H9 (cell line): ENCODE measurements at regions not wholly inside any gene's neighbourhood (a gene's known extent, or its start where the extent isn't known, plus 50 kb on each side); places are given as distances from the start of the nearest gene placed in this dataset.

Source experiments
- DNase-seq: peaks from one replicate; pipeline ENCODE4 v3.0.0-alpha.2; 2017
- H2AFZ ChIP-seq: one replicate; pipeline ENCODE4 v1.6.1; 2013; ENCODE audit warnings: mild to moderate bottlenecking, low read length, control low read depth, moderate library complexity
- H2AK5ac ChIP-seq: 2 replicates; pipeline ENCODE4 v1.6.1; 2013; ENCODE audit warnings: low read length, control low read depth, mixed read lengths; ENCODE audit not compliant: insufficient read length
- H2BK120ac ChIP-seq: one replicate; pipeline ENCODE4 v1.6.1; 2013; ENCODE audit warnings: low read depth, mild to moderate bottlenecking, low read length, control low read depth, inconsistent platforms; ENCODE audit not compliant: poor library complexity, severe bottlenecking
- H2BK12ac ChIP-seq: 2 replicates; pipeline ENCODE4 v1.6.1; 2013; ENCODE audit warnings: low read length, control low read depth, mixed read lengths, low read depth; ENCODE audit not compliant: insufficient read length
- H2BK15ac ChIP-seq: 2 replicates; pipeline ENCODE4 v1.6.1; 2013; ENCODE audit warnings: low read depth, low read length, control low read depth
- H2BK20ac ChIP-seq: one replicate; pipeline ENCODE4 v1.6.1; 2013; ENCODE audit warnings: low read depth, mild to moderate bottlenecking, low read length, control low read depth, inconsistent platforms; ENCODE audit not compliant: poor library complexity, severe bottlenecking
- H2BK5ac ChIP-seq: 2 replicates; pipeline ENCODE4 v1.6.1; 2013; ENCODE audit warnings: low read length, control low read depth, mixed read lengths; ENCODE audit not compliant: insufficient read length
- H3K14ac ChIP-seq: 2 replicates; pipeline ENCODE4 v1.6.1; 2013; ENCODE audit warnings: low read length, control low read depth; ENCODE audit not compliant: insufficient read depth
- H3K18ac ChIP-seq: 2 replicates; pipeline ENCODE4 v1.6.1; 2013; ENCODE audit warnings: low read depth, mild to moderate bottlenecking, mixed read lengths, low read length, control low read depth; ENCODE audit not compliant: insufficient read length
- H3K23ac ChIP-seq: 2 replicates; pipeline ENCODE4 v1.6.1; 2013; ENCODE audit warnings: low read length, control low read depth, mixed read lengths, low read depth; ENCODE audit not compliant: insufficient read length
- H3K23me2 ChIP-seq: 2 replicates; pipeline ENCODE4 v1.6.1; 2013; ENCODE audit warnings: low read depth, mild to moderate bottlenecking, mixed read lengths, low read length, control low read depth; ENCODE audit not compliant: insufficient read length, poor library complexity, severe bottlenecking
- H3K27ac ChIP-seq: 2 replicates; pipeline ENCODE4 v1.5.1; 2013; ENCODE audit warnings: low read length, control low read depth, mixed read lengths, low read depth; ENCODE audit not compliant: insufficient read length
- H3K27me3 ChIP-seq: 2 replicates; pipeline ENCODE4 v1.6.1; 2013; ENCODE audit warnings: low read length, control low read depth, inconsistent platforms; ENCODE audit not compliant: insufficient read depth
- H3K4ac ChIP-seq: 2 replicates; pipeline ENCODE4 v1.6.1; 2013; ENCODE audit warnings: low read depth, mild to moderate bottlenecking, control low read depth, inconsistent platforms, low read length, moderate library complexity
- H3K4me1 ChIP-seq: 2 replicates; pipeline ENCODE4 v1.6.1; 2013; ENCODE audit warnings: low read length, control low read depth, inconsistent platforms; ENCODE audit not compliant: insufficient read depth
- H3K4me2 ChIP-seq: 2 replicates; pipeline ENCODE4 v1.6.1; 2013; ENCODE audit warnings: low read length, control low read depth, mixed read lengths; ENCODE audit not compliant: insufficient read length, insufficient read depth
- H3K56ac ChIP-seq: 2 replicates; pipeline ENCODE4 v1.6.1; 2013; ENCODE audit warnings: low read depth, mild to moderate bottlenecking, mixed read lengths, low read length, control low read depth; ENCODE audit not compliant: insufficient read length
- H3K79me1 ChIP-seq: 2 replicates; pipeline ENCODE4 v1.6.1; 2013; ENCODE audit warnings: low read depth, mild to moderate bottlenecking, moderate library complexity, low read length, control low read depth, inconsistent platforms; ENCODE audit not compliant: insufficient read depth, poor library complexity, severe bottlenecking
- H3K79me2 ChIP-seq: 2 replicates; pipeline ENCODE4 v1.6.1; 2013; ENCODE audit warnings: low read length, control low read depth, inconsistent platforms; ENCODE audit not compliant: insufficient read depth
- H3K9ac ChIP-seq: 2 replicates; pipeline ENCODE4 v1.6.1; 2013; ENCODE audit warnings: low read length, control low read depth, mixed read lengths; ENCODE audit not compliant: insufficient read length; ENCODE audit errors: extremely low read depth
- H3K9me3 ChIP-seq: one replicate; pipeline ENCODE4 v1.6.1; 2013; ENCODE audit warnings: low read depth, low read length, inconsistent platforms; ENCODE audit not compliant: control insufficient read depth
- H3T11ph ChIP-seq: one replicate; pipeline ENCODE4 v1.6.1; 2013; ENCODE audit warnings: mild to moderate bottlenecking, low read length, control low read depth, inconsistent platforms
- H4K20me1 ChIP-seq: one replicate; pipeline ENCODE4 v1.6.1; 2013; ENCODE audit not compliant: control insufficient read depth, insufficient read length, insufficient read depth
- H4K5ac ChIP-seq: 2 replicates; pipeline ENCODE4 v1.6.1; 2013; ENCODE audit warnings: low read depth, mild to moderate bottlenecking, mixed read lengths, low read length, control low read depth; ENCODE audit not compliant: insufficient read length
- H4K8ac ChIP-seq: replicated peaks from 2 replicates; pipeline ENCODE4 v1.6.1; 2013; ENCODE audit warnings: low read length, control low read depth, mixed read lengths, low read depth; ENCODE audit not compliant: insufficient read length
- H4K91ac ChIP-seq: 2 replicates; pipeline ENCODE4 v1.6.1; 2013; ENCODE audit warnings: low read depth, mild to moderate bottlenecking, moderate library complexity, mixed read lengths, low read length, control low read depth; ENCODE audit not compliant: insufficient read length
- H3K27ac Mint-ChIP-seq, 3 experiments: 2 replicates in 2 of 3; 3 replicates in 1 of 3; pipeline ENCODE4 v1.8.0; 2020 to 2021; ENCODE audit warnings: mixed read lengths in 3 of 3, mild to moderate bottlenecking in 1 of 3, moderate library complexity in 1 of 3
- H3K27me3 Mint-ChIP-seq: 2 replicates; pipeline ENCODE4 v1.8.0; 2021; ENCODE audit warnings: low read depth, mild to moderate bottlenecking, moderate library complexity, mixed read lengths
- H3K36me3 Mint-ChIP-seq, 3 experiments: 2 replicates in 2 of 3; 3 replicates in 1 of 3; pipeline ENCODE4 v1.8.0; 2020 to 2021; ENCODE audit warnings: low read depth in 3 of 3, mixed read lengths in 3 of 3; ENCODE audit not compliant: insufficient read depth in 1 of 3
- H3K4me1 Mint-ChIP-seq, 2 experiments: 2 replicates each; pipeline ENCODE4 v1.8.0; 2020; ENCODE audit warnings: mixed read lengths in 2 of 2
- H3K4me3 Mint-ChIP-seq, 2 experiments: 2 replicates in 1 of 2; 3 replicates in 1 of 2; pipeline ENCODE4 v1.8.0; 2020 to 2021; ENCODE audit warnings: mild to moderate bottlenecking in 2 of 2, mixed read lengths in 2 of 2, moderate library complexity in 1 of 2
- H3K9me3 Mint-ChIP-seq, 2 experiments: 2 replicates in 1 of 2; 3 replicates in 1 of 2; pipeline ENCODE4 v1.8.0; 2020; ENCODE audit warnings: mild to moderate bottlenecking in 2 of 2, mixed read lengths in 2 of 2, moderate library complexity in 1 of 2
- WGBS: extraction: QIAGEN DNeasy Blood & Tissue Kit; methylation state at CpG from one replicate; pipeline ENCODE4 v1.1.7; 2013; ENCODE audit warnings: missing lambda C conversion rate, low lambda C conversion rate, mixed read lengths; ENCODE audit not compliant: insufficient read length; ENCODE audit errors: extremely low coverage; 5-methylcytosine and 5-hydroxymethylcytosine counted together
- TF ChIP-seq, protein P1 (sequence below): fragments of 200-600 bp; sonication (generic); conservative IDR thresholded peaks from 3 replicates; pipeline ENCODE4 v1.8.0; 2021; ENCODE audit warnings: antibody characterized with exemption, mild to moderate bottlenecking

DNA sequence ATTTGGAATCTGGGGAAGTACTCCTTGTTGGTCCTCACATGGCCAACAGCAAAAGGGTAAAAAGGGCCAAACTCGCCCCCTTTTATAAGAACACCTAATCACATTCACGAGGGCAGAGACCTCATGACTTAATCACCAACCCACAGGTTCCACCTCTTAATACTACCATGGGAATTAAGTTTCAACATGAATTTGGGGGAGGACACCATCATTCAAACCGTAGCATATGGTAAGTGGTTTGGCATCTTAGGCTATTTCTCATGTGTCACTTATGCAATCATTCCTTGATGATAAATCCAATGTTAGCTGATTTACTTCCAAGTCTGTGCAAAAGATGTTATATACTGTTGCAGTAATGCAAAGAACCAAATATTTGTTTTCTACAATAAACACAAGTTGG is 302.9 kb upstream of the FAM241A start:
- peaks cover 9 to 13% of the 10 kb centered on the region in 2 experiments for H3K4me1 Mint-ChIP-seq
- H3K4me3 Mint-ChIP-seq: no peak overlapping the region
- no peaks in the 10 kb centered on the region; the same call in 1 of the 2 replicates for H3K27me3 Mint-ChIP-seq
- no CpG with 5 or more reads among the region's 3 CpGs for WGBS
- Histone ChIP-seq H3K23me2 (no peaks in the 10 kb centered on the region), H3K23ac (no peak overlapping the region), H3K9ac (no peak overlapping the region), H3K4me2 (no peak overlapping the region), H3T11ph (no peak overlapping the region), H3K18ac (no peak overlapping the region), H3K4ac (no peak overlapping the region), H2AK5ac (no peak overlapping the region), H4K5ac (no peak overlapping the region), H2BK15ac (no peak overlapping the region), H3K14ac (no peak overlapping the region), H3K9me3 (no peaks in the 10 kb centered on the region), H3K56ac (no peak overlapping the region), H2AFZ (no peak overlapping the region), H3K27me3 (no peaks in the 10 kb centered on the region), H3K27ac (no peak overlapping the region), H4K20me1 (no peaks in the 10 kb centered on the region), H4K8ac (no peak overlapping the region), H2BK20ac (no peak overlapping the region), H4K91ac (no peak overlapping the region), H3K79me2 (no peaks in the 10 kb centered on the region), H2BK120ac (no peak overlapping the region), H3K79me1 (no peaks in the 10 kb centered on the region), H2BK12ac (no peak overlapping the region), H3K4me1 (no peaks in the 10 kb centered on the region), H2BK5ac (no peak overlapping the region)
- no peak overlapping the region for H3K27ac Mint-ChIP-seq
- peaks cover 0 to 6% of the 10 kb centered on the region in 2 experiments; a peak in 2 of 5 replicates for H3K9me3 Mint-ChIP-seq
- TF ChIP-seq, protein P1, sequence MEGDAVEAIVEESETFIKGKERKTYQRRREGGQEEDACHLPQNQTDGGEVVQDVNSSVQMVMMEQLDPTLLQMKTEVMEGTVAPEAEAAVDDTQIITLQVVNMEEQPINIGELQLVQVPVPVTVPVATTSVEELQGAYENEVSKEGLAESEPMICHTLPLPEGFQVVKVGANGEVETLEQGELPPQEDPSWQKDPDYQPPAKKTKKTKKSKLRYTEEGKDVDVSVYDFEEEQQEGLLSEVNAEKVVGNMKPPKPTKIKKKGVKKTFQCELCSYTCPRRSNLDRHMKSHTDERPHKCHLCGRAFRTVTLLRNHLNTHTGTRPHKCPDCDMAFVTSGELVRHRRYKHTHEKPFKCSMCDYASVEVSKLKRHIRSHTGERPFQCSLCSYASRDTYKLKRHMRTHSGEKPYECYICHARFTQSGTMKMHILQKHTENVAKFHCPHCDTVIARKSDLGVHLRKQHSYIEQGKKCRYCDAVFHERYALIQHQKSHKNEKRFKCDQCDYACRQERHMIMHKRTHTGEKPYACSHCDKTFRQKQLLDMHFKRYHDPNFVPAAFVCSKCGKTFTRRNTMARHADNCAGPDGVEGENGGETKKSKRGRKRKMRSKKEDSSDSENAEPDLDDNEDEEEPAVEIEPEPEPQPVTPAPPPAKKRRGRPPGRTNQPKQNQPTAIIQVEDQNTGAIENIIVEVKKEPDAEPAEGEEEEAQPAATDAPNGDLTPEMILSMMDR: no peak
- H3K36me3 Mint-ChIP-seq: no peaks in the 10 kb centered on the region
- DNase-seq: no peak
